ENCODE measurements at regions not wholly inside any gene's neighbourhood (a gene's known extent, or its start where the extent isn't known, plus 50 kb on each side); places are given as distances from the start of the nearest gene placed in this dataset.

- TF ChIP-seq CREB1 (IDR thresholded peaks at IDR 0.05; ENCODE audit: low read depth) = no peak
- no peak for TF ChIP-seq TEAD4 (IDR thresholded peaks at IDR 0.05)
- TF ChIP-seq TAF1 (IDR thresholded peaks at IDR 0.05; ENCODE audit: low read depth) = no peak
- TF ChIP-seq YY1 (IDR thresholded peaks at IDR 0.05; ENCODE audit: low read depth) = no peak
- no peak for TF ChIP-seq EP300 (IDR thresholded peaks at IDR 0.05; ENCODE audit: borderline replicate concordance)
- TF ChIP-seq FOXM1 (IDR thresholded peaks at IDR 0.05; ENCODE audit: borderline replicate concordance, low read depth) = no peak
- TF ChIP-seq REST (IDR thresholded peaks at IDR 0.05; ENCODE audit: low read depth) = no peak
- no peak for TF ChIP-seq TCF12 (IDR thresholded peaks at IDR 0.05; ENCODE audit: low read depth)
- TF ChIP-seq CEBPB (IDR thresholded peaks at IDR 0.05) = no peak
- no peak for TF ChIP-seq EGR1 (IDR thresholded peaks at IDR 0.05)
- TF ChIP-seq RAD21 (IDR thresholded peaks at IDR 0.05; ENCODE audit: low read depth) = no peak
- TF ChIP-seq MAX (IDR thresholded peaks at IDR 0.05) = no peak
- no peak for TF ChIP-seq USF1 (IDR thresholded peaks at IDR 0.05)
Observed at GRCh38 chr10:4359003-4359402, 467.0 kb upstream of the AKR1E2 start.

All from Ishikawa (cell line).